Hepatocyte (in vitro differentiated cells): ENCODE measurements at regions not wholly inside any gene's neighbourhood (a gene's known extent, or its start where the extent isn't known, plus 50 kb on each side); places are given as distances from the start of the nearest gene placed in this dataset.

Source experiments
- CTCF ChIP-seq: fragments of 200-600 bp; sonication (generic); IDR thresholded peaks from 2 replicates; pipeline ENCODE4 v1.5.1; 2016; ENCODE audit warnings: antibody characterized with exemption, mild to moderate bottlenecking; ENCODE audit not compliant: poor library complexity
- EZH2 ChIP-seq: fragments of 200-600 bp; sonication (generic); IDR thresholded peaks from 2 replicates; pipeline ENCODE4 v1.6.1; 2016; ENCODE audit warnings: antibody characterized with exemption, mild to moderate bottlenecking, borderline replicate concordance
- EZH2phosphoT487 ChIP-seq: fragments of 200-600 bp; sonication (generic); IDR thresholded peaks from one replicate; pipeline ENCODE4 v1.6.1; 2018; ENCODE audit warnings: antibody characterized with exemption, mild to moderate bottlenecking, low read depth, moderate library complexity; ENCODE audit not compliant: unreplicated experiment, severe bottlenecking

GRCh38 chr2:12397854-12398253 is 318.9 kb upstream of the TRIB2 start:
- no peak for TF ChIP-seq CTCF
- TF ChIP-seq EZH2phosphoT487 = no peak
- no peak for TF ChIP-seq EZH2
